Hepatocyte (in vitro differentiated cells): ENCODE measurements at regions not wholly inside any gene's neighbourhood (a gene's known extent, or its start where the extent isn't known, plus 50 kb on each side); places are given as distances from the start of the nearest gene placed in this dataset.

Experiments
- CTCF ChIP-seq: fragments of 200-600 bp; sonication (generic); IDR thresholded peaks from 2 replicates; pipeline ENCODE4 v1.5.1; 2016; ENCODE audit warnings: antibody characterized with exemption, mild to moderate bottlenecking; ENCODE audit not compliant: poor library complexity
- EZH2 ChIP-seq: fragments of 200-600 bp; sonication (generic); IDR thresholded peaks from 2 replicates; pipeline ENCODE4 v1.6.1; 2016; ENCODE audit warnings: antibody characterized with exemption, mild to moderate bottlenecking, borderline replicate concordance
- EZH2phosphoT487 ChIP-seq: fragments of 200-600 bp; sonication (generic); IDR thresholded peaks from one replicate; pipeline ENCODE4 v1.6.1; 2018; ENCODE audit warnings: antibody characterized with exemption, mild to moderate bottlenecking, low read depth, moderate library complexity; ENCODE audit not compliant: unreplicated experiment, severe bottlenecking

GRCh38 chr14:40467969-40468368 lies 1035.7 kb upstream of the FBXO33 start:
- no peak for TF ChIP-seq CTCF
- TF ChIP-seq EZH2: no peak
- no peak for TF ChIP-seq EZH2phosphoT487
